PFSK-1 (cell line): ENCODE measurements at regions not wholly inside any gene's neighbourhood (a gene's known extent, or its start where the extent isn't known, plus 50 kb on each side); places are given as distances from the start of the nearest gene placed in this dataset.

ENCODE experiments used
- FOXP2 ChIP-seq: optimal IDR thresholded peaks from 2 replicates; pipeline ENCODE3; 2011; ENCODE audit warnings: borderline replicate concordance, control low read depth, inconsistent platforms; ENCODE audit not compliant: insufficient read depth; ENCODE audit errors: extremely low read length, extremely low read depth
- POLR2AphosphoS5 ChIP-seq: IDR thresholded peaks from 2 replicates; pipeline ENCODE4 v1.6.1; 2012; ENCODE audit warnings: low read depth, mild to moderate bottlenecking, control low read depth, low read length, moderate library complexity
- REST ChIP-seq, 2 experiments: IDR thresholded peaks; 2 replicates each; pipeline versions ENCODE4 v1.6.1 to v1.8.0; 2011 to 2012; ENCODE audit warnings: low read depth in 2 of 2, low read length in 2 of 2, control low read depth in 1 of 2, inconsistent platforms in 1 of 2, mild to moderate bottlenecking in 1 of 2, moderate library complexity in 1 of 2; ENCODE audit not compliant: insufficient read depth in 1 of 2
- SIN3A ChIP-seq: IDR thresholded peaks from 2 replicates; pipeline ENCODE4 v1.6.1; 2012; ENCODE audit warnings: mild to moderate bottlenecking, low read length, moderate library complexity, borderline replicate concordance; ENCODE audit not compliant: insufficient read depth
- TAF1 ChIP-seq: IDR thresholded peaks from 2 replicates; pipeline ENCODE4 v1.6.1; 2012; ENCODE audit warnings: low read length, control low read depth, borderline replicate concordance; ENCODE audit not compliant: insufficient read depth

- no peak for TF ChIP-seq SIN3A
- no peak for TF ChIP-seq POLR2AphosphoS5
- TF ChIP-seq REST (IDR thresholded peaks at IDR 0.05; ENCODE audit: insufficient read depth in 1 of 2, low read depth in 2 of 2, low read length in 2 of 2), result no peak
- no peak for TF ChIP-seq TAF1
Measured at GRCh38 chr10:20673175-20673574, 223.9 kb downstream of the NEBL start.

- TF ChIP-seq TAF1 (no peak), SIN3A (no peak), POLR2AphosphoS5 (no peak), FOXP2 (no peak), REST (IDR thresholded peaks at IDR 0.05; ENCODE audit: insufficient read depth in 1 of 2, low read depth in 2 of 2, low read length in 2 of 2) (no peak)
Measured at GRCh38 chr10:20672741-20673140, 224.4 kb downstream of the NEBL start.

GRCh38 chr10:20670579-20670978 is 226.5 kb downstream of the NEBL start:
- TF ChIP-seq REST (IDR thresholded peaks at IDR 0.05; ENCODE audit: insufficient read depth in 1 of 2, low read depth in 2 of 2, low read length in 2 of 2), result no peak
- no peak for TF ChIP-seq POLR2AphosphoS5
- TF ChIP-seq SIN3A, result no peak

GRCh38 chr10:20668985-20669384 is 228.1 kb downstream of the NEBL start:
- TF ChIP-seq SIN3A (no peak), POLR2AphosphoS5 (no peak), REST (IDR thresholded peaks at IDR 0.05; ENCODE audit: insufficient read depth in 1 of 2, low read depth in 2 of 2, low read length in 2 of 2) (no peak), FOXP2 (no peak), TAF1 (no peak)

- TF ChIP-seq REST (IDR thresholded peaks at IDR 0.05; ENCODE audit: insufficient read depth in 1 of 2, low read depth in 2 of 2, low read length in 2 of 2), result no peak
- TF ChIP-seq SIN3A, result no peak
- no peak for TF ChIP-seq FOXP2
- no peak for TF ChIP-seq POLR2AphosphoS5
- no peak for TF ChIP-seq TAF1
Measured at GRCh38 chr10:20662742-20663141, 234.4 kb downstream of the NEBL start.
